Left colon (tissue), 2 donors: ENCODE measurements at regions not wholly inside any gene's neighbourhood (a gene's known extent, or its start where the extent isn't known, plus 50 kb on each side); places are given as distances from the start of the nearest gene placed in this dataset.

Experiments used
- ATAC-seq: fragments of 200-7000 bp; cut with Tn5 transposase; one replicate; pipeline ENCODE4 v1.9.1; 2020; ENCODE audit warnings: mild to moderate bottlenecking, moderate library complexity
- DNase-seq, 2 donors: peaks; one replicate each; pipeline ENCODE4 v3.0.0-alpha.2; 2020
- intact Hi-C, 2 donors: fragments of 100-400 bp; cut with DNase I in 1 of 2; cut with micrococcal nuclease in 1 of 2; formaldehyde crosslinking; loops; one replicate each; pipeline versions ENCODE4 v1.11.2 to v1.14.0; 2022; cut with DNase I, micrococcal nuclease
- donor health status: DM: no; HTN: no; CAD: no.
- donor health status: DM: yes; HTN: yes; CAD: no.

- DNase-seq (no peak), ATAC-seq (no peak)
- intact Hi-C loops, result loop anchor here in 1 of 2 donors (10.0 kb wide), 2 partner anchors 113 to 203 kb away; partner anchors contain the start of genes LRCOL1 and P2RX2
These were observed 78.5 kb upstream of the FBRSL1 start for GRCh38 chr12:132411457-132411856.

- ATAC-seq (no peak), DNase-seq (no peak)
- intact Hi-C loops, result loop anchor here in 1 of 2 donors (10.0 kb wide), 2 partner anchors 114 to 204 kb away; partner anchors contain the start of genes LRCOL1 and P2RX2
These were observed 79.1 kb upstream of the FBRSL1 start for GRCh38 chr12:132410849-132411248.

- intact Hi-C loops, result loop anchor here in 1 of 2 donors (10.0 kb wide), 2 partner anchors 115 to 205 kb away; partner anchors contain the start of genes LRCOL1 and P2RX2
- no peak for ATAC-seq
- DNase-seq, result no peak
These were observed 79.7 kb upstream of the FBRSL1 start for GRCh38 chr12:132410296-132410625.

GRCh38 chr12:132409495-132410295, 80.3 kb upstream of the FBRSL1 start:
- intact Hi-C loops, result loop anchor here in 1 of 2 donors (10.0 kb wide), 2 partner anchors 115 to 205 kb away; partner anchors contain the start of genes LRCOL1 and P2RX2
- ATAC-seq (no peak), DNase-seq (no peak)

GRCh38 chr12:132408626-132409494, 79.5 kb upstream of the GALNT9 start:
- DNase-seq (no peak), ATAC-seq (no peak)
- intact Hi-C loops, result no loop called here

- intact Hi-C loops, result no loop called here
- DNase-seq, result no peak
- ATAC-seq, result no peak
These were observed 78.6 kb upstream of the GALNT9 start for GRCh38 chr12:132407992-132408391.

- ATAC-seq, result no peak
- no peak for DNase-seq
- intact Hi-C loops, result no loop called here
These were observed 78.1 kb upstream of the GALNT9 start for GRCh38 chr12:132407451-132407961.

- ATAC-seq, result no peak
- intact Hi-C loops, result no loop called here
- DNase-seq, result no peak
These were observed 77.4 kb upstream of the GALNT9 start for GRCh38 chr12:132406493-132407450.

GRCh38 chr12:132405742-132406251, 76.4 kb upstream of the GALNT9 start:
- ATAC-seq (no peak), DNase-seq (no peak)
- intact Hi-C loops, result no loop called here

- ATAC-seq (no peak), DNase-seq (no peak)
- intact Hi-C loops, result no loop called here
These were observed 75.8 kb upstream of the GALNT9 start for GRCh38 chr12:132404951-132405741.

GRCh38 chr12:132404435-132404855, 75.1 kb upstream of the GALNT9 start:
- DNase-seq, result no peak
- ATAC-seq, result no peak
- intact Hi-C loops, result no loop called here

GRCh38 chr12:132403636-132404434, 74.4 kb upstream of the GALNT9 start:
- DNase-seq, result no peak
- no peak for ATAC-seq
- intact Hi-C loops, result no loop called here

GRCh38 chr12:132402831-132403416, 73.5 kb upstream of the GALNT9 start:
- ATAC-seq, result no peak
- no peak for DNase-seq
- intact Hi-C loops, result no loop called here

GRCh38 chr12:132401982-132402381, 72.6 kb upstream of the GALNT9 start:
- intact Hi-C loops, result no loop called here
- no peak for DNase-seq
- ATAC-seq, result no peak

- intact Hi-C loops, result no loop called here
- DNase-seq (no peak), ATAC-seq (no peak)
These were observed 70.7 kb upstream of the GALNT9 start for GRCh38 chr12:132400011-132400641.
